ENCODE measurements at regions not wholly inside any gene's neighbourhood (a gene's known extent, or its start where the extent isn't known, plus 50 kb on each side); places are given as distances from the start of the nearest gene placed in this dataset.

DNA sequence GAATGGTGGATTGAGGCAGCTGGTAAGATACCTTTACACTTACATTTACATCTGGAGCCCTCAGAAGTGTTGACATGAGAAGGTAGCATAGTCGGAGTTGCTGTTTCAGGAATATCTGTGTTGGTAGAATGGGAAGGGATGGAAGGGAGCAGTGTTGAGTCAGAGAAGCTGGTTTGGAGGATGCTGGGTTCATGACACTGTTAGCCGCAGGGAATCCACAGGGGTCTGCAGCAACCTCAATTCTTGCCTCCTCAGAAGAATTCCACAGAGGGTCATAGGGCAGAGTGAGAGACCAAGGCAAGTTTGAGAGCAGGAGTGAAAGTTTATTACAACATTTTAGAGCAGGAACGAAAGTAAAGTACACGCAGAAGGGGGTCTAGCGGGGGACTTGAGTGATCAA is 536.8 kb downstream of the QKI start:
- TF ChIP-seq POLR2A (IDR thresholded peaks at IDR 0.05; ENCODE audit: low read depth), result no peak
- TF ChIP-seq, protein P1, sequence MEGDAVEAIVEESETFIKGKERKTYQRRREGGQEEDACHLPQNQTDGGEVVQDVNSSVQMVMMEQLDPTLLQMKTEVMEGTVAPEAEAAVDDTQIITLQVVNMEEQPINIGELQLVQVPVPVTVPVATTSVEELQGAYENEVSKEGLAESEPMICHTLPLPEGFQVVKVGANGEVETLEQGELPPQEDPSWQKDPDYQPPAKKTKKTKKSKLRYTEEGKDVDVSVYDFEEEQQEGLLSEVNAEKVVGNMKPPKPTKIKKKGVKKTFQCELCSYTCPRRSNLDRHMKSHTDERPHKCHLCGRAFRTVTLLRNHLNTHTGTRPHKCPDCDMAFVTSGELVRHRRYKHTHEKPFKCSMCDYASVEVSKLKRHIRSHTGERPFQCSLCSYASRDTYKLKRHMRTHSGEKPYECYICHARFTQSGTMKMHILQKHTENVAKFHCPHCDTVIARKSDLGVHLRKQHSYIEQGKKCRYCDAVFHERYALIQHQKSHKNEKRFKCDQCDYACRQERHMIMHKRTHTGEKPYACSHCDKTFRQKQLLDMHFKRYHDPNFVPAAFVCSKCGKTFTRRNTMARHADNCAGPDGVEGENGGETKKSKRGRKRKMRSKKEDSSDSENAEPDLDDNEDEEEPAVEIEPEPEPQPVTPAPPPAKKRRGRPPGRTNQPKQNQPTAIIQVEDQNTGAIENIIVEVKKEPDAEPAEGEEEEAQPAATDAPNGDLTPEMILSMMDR (IDR thresholded peaks at IDR 0.05), result no peak

Data from esophagus muscularis mucosa (tissue), 3 donors.